GM19043 (cell line): ENCODE measurements at regions not wholly inside any gene's neighbourhood (a gene's known extent, or its start where the extent isn't known, plus 50 kb on each side); places are given as distances from the start of the nearest gene placed in this dataset.

ENCODE experiments used
- ATAC-seq: cut with Tn5 transposase; IDR thresholded peaks from one replicate; pipeline ENCODE4 v1.9.1; 2021; ENCODE audit warnings: low read depth; ENCODE audit not compliant: unreplicated experiment

- no peak for ATAC-seq
Measured at GRCh38 chr15:95262866-95263564, 1031.7 kb downstream of the MCTP2 start.

- no peak for ATAC-seq
Measured at GRCh38 chr15:95263751-95264150, 1032.4 kb downstream of the MCTP2 start.

GRCh38 chr15:95265419-95265997 lies 1034.1 kb downstream of the MCTP2 start:
- no peak for ATAC-seq

- ATAC-seq = no peak
Measured at GRCh38 chr15:95266451-95267061, 1035.2 kb downstream of the MCTP2 start.

GRCh38 chr15:95267481-95267880 lies 1036.1 kb downstream of the MCTP2 start:
- ATAC-seq = no peak

- no peak for ATAC-seq
Measured at GRCh38 chr15:95269242-95270183, 1038.2 kb downstream of the MCTP2 start.

- ATAC-seq = no peak
Measured at GRCh38 chr15:95274101-95274500, 1042.7 kb downstream of the MCTP2 start.

GRCh38 chr15:95277266-95277665 lies 1045.9 kb downstream of the MCTP2 start:
- no peak for ATAC-seq

GRCh38 chr15:95278532-95279245 lies 1047.3 kb downstream of the MCTP2 start:
- ATAC-seq = no peak

GRCh38 chr15:95279277-95280019 lies 1048.1 kb downstream of the MCTP2 start:
- ATAC-seq = no peak

GRCh38 chr15:95280711-95281110 lies 1049.3 kb downstream of the MCTP2 start:
- no peak for ATAC-seq

GRCh38 chr15:95281470-95281869 lies 1049.0 kb upstream of the NR2F2 start:
- no peak for ATAC-seq

- no peak for ATAC-seq
Measured at GRCh38 chr15:95284492-95284891, 1046.0 kb upstream of the NR2F2 start.

GRCh38 chr15:95284933-95285421 lies 1045.5 kb upstream of the NR2F2 start:
- no peak for ATAC-seq

- ATAC-seq = no peak
Measured at GRCh38 chr15:95286352-95286880, 1044.1 kb upstream of the NR2F2 start.

GRCh38 chr15:95287720-95288103 lies 1042.8 kb upstream of the NR2F2 start:
- ATAC-seq = no peak

- ATAC-seq = no peak
Measured at GRCh38 chr15:95288626-95289025, 1041.9 kb upstream of the NR2F2 start.

- no peak for ATAC-seq
Measured at GRCh38 chr15:95290176-95290974, 1040.1 kb upstream of the NR2F2 start.
